ENCODE measurements at regions not wholly inside any gene's neighbourhood (a gene's known extent, or its start where the extent isn't known, plus 50 kb on each side); places are given as distances from the start of the nearest gene placed in this dataset.

GRCh38 chr3:59171491-59171890, 121.7 kb upstream of the CFAP20DC start:
- BruUV-seq (replicated peaks), result no TSS peak

More at GRCh38 chr3:59171491-59171890, 121.7 kb upstream of the CFAP20DC start:
- Histone ChIP-seq H3K27ac (ENCODE audit: control insufficient read depth, insufficient read depth) (no peak overlapping the region), H3K4me1 (ENCODE audit: control insufficient read depth, insufficient read depth, low read length) (no peaks in the 10 kb centered on the region), H3K9me3 (replicated peaks; ENCODE audit: control insufficient read depth, insufficient read depth, low read length) (no peaks in the 10 kb centered on the region), H3K9ac (ENCODE audit: control insufficient read depth, insufficient read depth, low read length) (no peak overlapping the region), H3K4me2 (ENCODE audit: control insufficient read depth, insufficient read depth) (no peak overlapping the region), H2AFZ (ENCODE audit: control insufficient read depth, low read depth, low read length) (no peak overlapping the region), H4K20me1 (ENCODE audit: control insufficient read depth, insufficient read depth) (no peaks in the 10 kb centered on the region), H3K4me3 (no peak overlapping the region), H3K27me3 (replicated peaks in 1 of 2; ENCODE audit: control insufficient read depth in 2 of 2, insufficient read depth in 2 of 2, low read length in 1 of 2) (no peaks in the 10 kb centered on the region), H3K79me2 (ENCODE audit: control insufficient read depth, insufficient read depth, low read length) (no peaks in the 10 kb centered on the region), H3K36me3 (ENCODE audit: control insufficient read depth in 2 of 2, insufficient read depth in 2 of 2, low read length in 1 of 2) (no peaks in the 10 kb centered on the region)
- in situ Hi-C loops (cut with MboI) (no loop called here), intact Hi-C loops (cut with micrococcal nuclease; ENCODE audit: unreplicated experiment) (no loop called here)
- RAD21 ChIA-PET (ENCODE audit: unreplicated experiment), result no interaction called here
- TF ChIP-seq SMARCA5 (IDR thresholded peaks at IDR 0.05), result no peak
- TF ChIP-seq ZNF687 (IDR thresholded peaks at IDR 0.05), result no peak
- TF ChIP-seq ZNF592 (IDR thresholded peaks at IDR 0.05), result no peak
- TF ChIP-seq NR2F1 (conservative IDR thresholded peaks at IDR 0.05), result no peak
- no peak for TF ChIP-seq EED (IDR thresholded peaks at IDR 0.05; ENCODE audit: low read depth)
- TF ChIP-seq FOXK2 (IDR thresholded peaks at IDR 0.05), result no peak
- no peak for TF ChIP-seq SMAD1 (IDR thresholded peaks at IDR 0.05; ENCODE audit: low read depth, partially characterized antibody)
- no peak for TF ChIP-seq ETV6 (conservative IDR thresholded peaks at IDR 0.05 in 1 of 2, IDR thresholded peaks at IDR 0.05 in 1 of 2; ENCODE audit: borderline replicate concordance in 1 of 2, low read depth in 1 of 2)
- no peak for TF ChIP-seq RUNX3 (IDR thresholded peaks at IDR 0.05; ENCODE audit: low read length)
- TF ChIP-seq CEBPZ (IDR thresholded peaks at IDR 0.05; ENCODE audit: low read depth, low read length), result no peak
- TF ChIP-seq ZNF622 (IDR thresholded peaks at IDR 0.05), result no peak
- no peak for TF ChIP-seq SMAD5 (IDR thresholded peaks at IDR 0.05; ENCODE audit: low read depth)
- no peak for TF ChIP-seq ZNF217 (IDR thresholded peaks at IDR 0.05)
- FAIRE-seq (no peak), ATAC-seq (no peak), DNase-seq (ENCODE audit: low read depth, low spot score) (no peak)
- SMC1A ChIA-PET (ENCODE audit: uncharacterized antibody, unreplicated experiment), result no interaction called here
- 6% methylated on average over 1 of the region's 1 CpG for WGBS (ENCODE audit: insufficient coverage, insufficient replicate concordance, low lambda C conversion rate, missing lambda C conversion rate)
- POLR2A ChIA-PET, result no interaction called here
- CTCF ChIA-PET, result no interaction called here
